HepG2 (cell line): ENCODE measurements at regions not wholly inside any gene's neighbourhood (a gene's known extent, or its start where the extent isn't known, plus 50 kb on each side); places are given as distances from the start of the nearest gene placed in this dataset.

Source experiments
- ATAC-seq: fragments of 200-7000 bp; cut with Tn5 transposase; 3 replicates; pipeline ENCODE4 v1.9.1; 2020; ENCODE audit warnings: mild to moderate bottlenecking, moderate library complexity
- BruUV-seq: library from RNA; stranded (reverse); fragments of 400-500 nt; replicated peaks from 2 replicates; lab custom pipeline; 2021; lab: Mats Ljungman, UMichigan
- CTCF ChIA-PET: fragments of 300-600 bp; formaldehyde crosslinking; extraction: SDS; loops from one replicate; lab custom pipeline; 2021; ENCODE audit warnings: low total read pairs, inconsistent platforms, low intra/inter-chr PET ratio; lab: Yijun Ruan, JAX
- POLR2A ChIA-PET: fragments of 350-600 bp; sonication (Branson Sonifier 250); formaldehyde crosslinking; loops from one replicate; lab custom pipeline; 2020; ENCODE audit warnings: antibody characterized with exemption, inconsistent platforms; lab: Yijun Ruan, JAX
- DNase-seq: peaks from one replicate; pipeline ENCODE4 v3.0.0-alpha.2; 2015; ENCODE audit warnings: low spot score
- FAIRE-seq: peaks from 3 replicates; lab custom pipeline; 2011; peaks lifted over from hg19 to GRCh38; lab: Jason Lieb, UNC
- H2AFZ ChIP-seq: one replicate; pipeline ENCODE4 v1.6.1; 2011; ENCODE audit warnings: low read length, inconsistent platforms
- H3K27ac ChIP-seq: fragments of 300-600 bp; 3 replicates; pipeline ENCODE4 v1.8.0; 2011; ENCODE audit warnings: mixed run types, mild to moderate bottlenecking, mixed read lengths, low read length, inconsistent platforms; ENCODE audit not compliant: insufficient read depth; ENCODE audit errors: extremely low read length
- H3K27me3 ChIP-seq, 2 experiments: fragments of 200-600 bp in 1 of 2; 2 replicates in 1 of 2; 3 replicates in 1 of 2; pipeline versions ENCODE4 v1.6.0 to v1.8.0; 2011; ENCODE audit warnings: low read length in 2 of 2, mild to moderate bottlenecking in 2 of 2, moderate library complexity in 2 of 2, inconsistent platforms in 1 of 2; ENCODE audit not compliant: insufficient read depth in 2 of 2, control insufficient read depth in 1 of 2
- H3K36me3 ChIP-seq, 2 experiments: fragments of 200-600 bp in 1 of 2; replicated peaks in 1 of 2; 2 replicates in 1 of 2; 3 replicates in 1 of 2; pipeline versions ENCODE4 v1.5.1 to v1.8.0; 2011; ENCODE audit warnings: low read length in 2 of 2, inconsistent platforms in 1 of 2; ENCODE audit not compliant: insufficient read depth in 2 of 2, control insufficient read depth in 1 of 2
- H3K4me1 ChIP-seq: 2 replicates; pipeline ENCODE4 v1.5.1; 2012; ENCODE audit warnings: low read length, inconsistent platforms; ENCODE audit not compliant: insufficient read depth
- H3K4me2 ChIP-seq: 2 replicates; pipeline ENCODE4 v1.6.0; 2011; ENCODE audit warnings: low read depth, low read length, inconsistent platforms
- H3K4me3 ChIP-seq, 3 experiments: fragments of 200-600 bp in 1 of 3; sonication (generic), shearing (Covaris generic) in 1 of 3; replicated peaks in 1 of 3; 2 replicates each; pipeline ENCODE4 v1.5.1; 2011 to 2016; ENCODE audit warnings: low read length in 3 of 3, inconsistent platforms in 2 of 3, low read depth in 2 of 3, mild to moderate bottlenecking in 2 of 3, control low read depth in 1 of 3, mixed read lengths in 1 of 3; ENCODE audit not compliant: insufficient read depth in 1 of 3
- H3K79me2 ChIP-seq: one replicate; pipeline ENCODE4 v1.6.1; 2011; ENCODE audit warnings: low read length, inconsistent platforms; ENCODE audit not compliant: insufficient read depth
- H3K9ac ChIP-seq: 2 replicates; pipeline ENCODE4 v1.6.0; 2011; ENCODE audit warnings: mild to moderate bottlenecking, low read depth, low read length, inconsistent platforms; ENCODE audit not compliant: insufficient read depth
- H3K9me3 ChIP-seq: 2 replicates; pipeline ENCODE4 v1.5.1; 2012; ENCODE audit warnings: mild to moderate bottlenecking, low read length
- H4K20me1 ChIP-seq: 2 replicates; pipeline ENCODE4 v1.6.0; 2011; ENCODE audit warnings: inconsistent platforms, mild to moderate bottlenecking, low read length, moderate library complexity; ENCODE audit not compliant: insufficient read depth
- ARNTL ChIP-seq: sonication (generic); formaldehyde crosslinking; IDR thresholded peaks from 2 replicates; pipeline ENCODE4 v1.4.0; 2020; ENCODE audit warnings: mild to moderate bottlenecking, missing genetic modification reagents
- ATF6 ChIP-seq: sonication (generic); formaldehyde crosslinking; conservative IDR thresholded peaks from 2 replicates; pipeline ENCODE4 v1.4.0; 2020; ENCODE audit warnings: missing genetic modification reagents
- GTF3A ChIP-seq: sonication (generic); formaldehyde crosslinking; conservative IDR thresholded peaks from 2 replicates; pipeline ENCODE4 v1.4.0; 2020; ENCODE audit warnings: mild to moderate bottlenecking, missing genetic modification reagents
- PAWR ChIP-seq: sonication (generic); formaldehyde crosslinking; IDR thresholded peaks from 2 replicates; pipeline ENCODE4 v1.4.0; 2020; ENCODE audit warnings: missing genetic modification reagents, mild to moderate bottlenecking, borderline replicate concordance
- RFX1 ChIP-seq: fragments of 450-650 bp; IDR thresholded peaks from 2 replicates; pipeline ENCODE4 v1.6.1; 2017
- SRSF9 ChIP-seq: fragments of 200-400 bp; formaldehyde crosslinking; IDR thresholded peaks from 2 replicates; pipeline ENCODE4 v1.6.1; 2018; ENCODE audit warnings: borderline replicate concordance, mild to moderate bottlenecking, low read depth, low read length; ENCODE audit not compliant: insufficient read depth, poor library complexity, severe bottlenecking
- ZBTB40 ChIP-seq, 2 experiments: fragments of 450-650 bp in 1 of 2; sonication (generic) in 1 of 2; formaldehyde crosslinking in 1 of 2; IDR thresholded peaks; 2 replicates each; pipeline versions ENCODE4 v1.6.1 to v1.8.0; 2016 to 2022; ENCODE audit warnings: antibody characterized with exemption in 1 of 2, mild to moderate bottlenecking in 1 of 2, missing genetic modification reagents in 1 of 2
- ZFP37 ChIP-seq: sonication (generic); formaldehyde crosslinking; IDR thresholded peaks from 2 replicates; pipeline ENCODE4 v1.4.0; 2020; ENCODE audit warnings: missing genetic modification reagents, borderline replicate concordance
- WGBS: methylation state at CpG from one replicate; pipeline ENCODE4 v1.1.6; 2017; ENCODE audit warnings: low lambda C conversion rate; 5-methylcytosine and 5-hydroxymethylcytosine counted together
- in situ Hi-C: cut with HindIII; loops from 2 replicates; pipeline ENCODE4 v1.10.0; 2017; ENCODE audit warnings: low pct_unique_long_range_greater_than_20kb; ENCODE audit not compliant: extremely low pct_ligation_motif_present
- intact Hi-C: fragments of 100-400 bp; cut with micrococcal nuclease; formaldehyde crosslinking; loops from one replicate; pipeline ENCODE4 v1.10.0; 2022; ENCODE audit not compliant: unreplicated experiment
- TF ChIP-seq, protein P1 (sequence below): sonication (generic); formaldehyde crosslinking; IDR thresholded peaks from 2 replicates; pipeline ENCODE4 v1.4.0; 2020; ENCODE audit warnings: mild to moderate bottlenecking, missing genetic modification reagents
- TF ChIP-seq, protein P2 (sequence below): sonication (generic); formaldehyde crosslinking; IDR thresholded peaks from 2 replicates; pipeline ENCODE4 v1.4.0; 2020; ENCODE audit warnings: missing genetic modification reagents, borderline replicate concordance

GRCh38 chr15:93848076-93848475 lies 383.3 kb upstream of the MCTP2 start:
- CTCF ChIA-PET = no interaction called here
- DNase-seq (no peak), ATAC-seq (no peak), FAIRE-seq (no peak)
- TF ChIP-seq, protein P1, sequence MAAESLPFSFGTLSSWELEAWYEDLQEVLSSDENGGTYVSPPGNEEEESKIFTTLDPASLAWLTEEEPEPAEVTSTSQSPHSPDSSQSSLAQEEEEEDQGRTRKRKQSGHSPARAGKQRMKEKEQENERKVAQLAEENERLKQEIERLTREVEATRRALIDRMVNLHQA = no peak
- TF ChIP-seq, protein P2, sequence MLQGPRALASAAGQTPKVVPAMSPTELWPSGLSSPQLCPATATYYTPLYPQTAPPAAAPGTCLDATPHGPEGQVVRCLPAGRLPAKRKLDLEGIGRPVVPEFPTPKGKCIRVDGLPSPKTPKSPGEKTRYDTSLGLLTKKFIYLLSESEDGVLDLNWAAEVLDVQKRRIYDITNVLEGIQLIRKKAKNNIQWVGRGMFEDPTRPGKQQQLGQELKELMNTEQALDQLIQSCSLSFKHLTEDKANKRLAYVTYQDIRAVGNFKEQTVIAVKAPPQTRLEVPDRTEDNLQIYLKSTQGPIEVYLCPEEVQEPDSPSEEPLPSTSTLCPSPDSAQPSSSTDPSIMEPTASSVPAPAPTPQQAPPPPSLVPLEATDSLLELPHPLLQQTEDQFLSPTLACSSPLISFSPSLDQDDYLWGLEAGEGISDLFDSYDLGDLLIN (CRISPR knock-in tag) = no peak
- TF ChIP-seq SRSF9 = no peak
- no peak for TF ChIP-seq ZBTB40 (IDR thresholded peaks at IDR 0.05)
- TF ChIP-seq ZBTB40 (CRISPR knock-in tag; IDR thresholded peaks at IDR 0.05) = no peak
- no peak for TF ChIP-seq ATF6 (CRISPR knock-in tag)
- TF ChIP-seq ZFP37 = no peak
- TF ChIP-seq GTF3A (CRISPR knock-in tag) = no peak
- no peak for TF ChIP-seq ARNTL (CRISPR knock-in tag)
- TF ChIP-seq PAWR (CRISPR knock-in tag) = no peak
- TF ChIP-seq RFX1 = no peak
- no peak overlapping the region for H2AFZ ChIP-seq
- H3K4me3 ChIP-seq = no peak overlapping the region
- in situ Hi-C loops = no loop called here
- H3K27ac ChIP-seq = no peak overlapping the region
- H3K36me3 ChIP-seq = no peaks in the 10 kb centered on the region
- 0% methylated on average over 3 of the region's 3 CpGs for WGBS
- H3K27me3 ChIP-seq = no peaks in the 10 kb centered on the region
- no peaks in the 10 kb centered on the region for H3K9me3 ChIP-seq
- POLR2A ChIA-PET = no interaction called here
- no TSS peak for BruUV-seq
- H3K9ac ChIP-seq = no peak overlapping the region
- intact Hi-C loops = no loop called here
- no peaks in the 10 kb centered on the region for H4K20me1 ChIP-seq
- no peak overlapping the region for H3K4me2 ChIP-seq
- H3K79me2 ChIP-seq = no peaks in the 10 kb centered on the region
- no peaks in the 10 kb centered on the region for H3K4me1 ChIP-seq
